ENCODE measurements at regions not wholly inside any gene's neighbourhood (a gene's known extent, or its start where the extent isn't known, plus 50 kb on each side); places are given as distances from the start of the nearest gene placed in this dataset.

- TF ChIP-seq, protein P1, sequence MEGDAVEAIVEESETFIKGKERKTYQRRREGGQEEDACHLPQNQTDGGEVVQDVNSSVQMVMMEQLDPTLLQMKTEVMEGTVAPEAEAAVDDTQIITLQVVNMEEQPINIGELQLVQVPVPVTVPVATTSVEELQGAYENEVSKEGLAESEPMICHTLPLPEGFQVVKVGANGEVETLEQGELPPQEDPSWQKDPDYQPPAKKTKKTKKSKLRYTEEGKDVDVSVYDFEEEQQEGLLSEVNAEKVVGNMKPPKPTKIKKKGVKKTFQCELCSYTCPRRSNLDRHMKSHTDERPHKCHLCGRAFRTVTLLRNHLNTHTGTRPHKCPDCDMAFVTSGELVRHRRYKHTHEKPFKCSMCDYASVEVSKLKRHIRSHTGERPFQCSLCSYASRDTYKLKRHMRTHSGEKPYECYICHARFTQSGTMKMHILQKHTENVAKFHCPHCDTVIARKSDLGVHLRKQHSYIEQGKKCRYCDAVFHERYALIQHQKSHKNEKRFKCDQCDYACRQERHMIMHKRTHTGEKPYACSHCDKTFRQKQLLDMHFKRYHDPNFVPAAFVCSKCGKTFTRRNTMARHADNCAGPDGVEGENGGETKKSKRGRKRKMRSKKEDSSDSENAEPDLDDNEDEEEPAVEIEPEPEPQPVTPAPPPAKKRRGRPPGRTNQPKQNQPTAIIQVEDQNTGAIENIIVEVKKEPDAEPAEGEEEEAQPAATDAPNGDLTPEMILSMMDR (IDR thresholded peaks at IDR 0.05): no peak
- TF ChIP-seq POLR2A (IDR thresholded peaks at IDR 0.05) (no peak), POLR2AphosphoS5 (IDR thresholded peaks at IDR 0.05) (no peak)
These were observed 234.8 kb downstream of the CYRIA start for GRCh38 chr2:16430846-16431245.

All from gastroesophageal sphincter (tissue), 3 donors.